ENCODE measurements at regions not wholly inside any gene's neighbourhood (a gene's known extent, or its start where the extent isn't known, plus 50 kb on each side); places are given as distances from the start of the nearest gene placed in this dataset.

- no peak overlapping the region for H3K4me3 ChIP-seq
- H3K27me3 ChIP-seq = no peaks in the 10 kb centered on the region
- no peak for DNase-seq
- H3K9me3 ChIP-seq = no peaks in the 10 kb centered on the region
- H3K36me3 ChIP-seq = peaks cover 28% of the 10 kb centered on the region
Measured at GRCh38 chr15:62717496-62717895, 325.1 kb upstream of the TPM1 start.

GRCh38 chr15:62719316-62719715 lies 323.2 kb upstream of the TPM1 start:
- Histone ChIP-seq H3K27me3 (no peaks in the 10 kb centered on the region), H3K9me3 (no peaks in the 10 kb centered on the region), H3K4me3 (no peak overlapping the region), H3K36me3 (peaks cover 24% of the 10 kb centered on the region)
- DNase-seq = peak; percentile 56

DNA sequence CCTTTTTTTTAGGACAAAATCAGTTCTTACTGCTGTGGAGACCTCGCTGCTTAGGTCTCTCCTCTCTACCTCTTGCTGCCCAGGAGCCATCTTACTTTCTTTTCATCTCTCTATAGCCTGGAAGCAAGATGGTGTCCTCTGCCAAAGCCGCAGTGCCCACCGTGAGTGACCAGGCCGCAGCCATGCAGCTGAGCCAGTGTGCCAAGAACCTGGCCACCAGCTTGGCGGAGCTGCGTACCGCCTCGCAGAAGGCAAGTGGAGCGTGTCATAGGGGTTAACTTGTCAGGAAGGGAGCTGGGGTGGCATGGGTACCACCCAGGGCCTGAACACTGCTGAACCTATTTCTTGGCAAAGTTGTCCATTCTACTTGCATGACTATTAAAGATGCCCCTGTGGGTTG lies 320.3 kb upstream of the TPM1 start:
- no peak overlapping the region for H3K4me3 ChIP-seq
- H3K9me3 ChIP-seq = no peaks in the 10 kb centered on the region
- H3K36me3 ChIP-seq = peaks cover 19% of the 10 kb centered on the region
- DNase-seq = no peak
- H3K27me3 ChIP-seq = no peaks in the 10 kb centered on the region

- H3K4me3 ChIP-seq = no peak overlapping the region
- H3K9me3 ChIP-seq = peaks cover 9% of the 10 kb centered on the region
- H3K27me3 ChIP-seq = no peaks in the 10 kb centered on the region
- H3K36me3 ChIP-seq = peaks cover 3% of the 10 kb centered on the region; the same call in 1 of the 2 replicates
- DNase-seq = no peak
Measured at GRCh38 chr15:62726461-62726860, 316.1 kb upstream of the TPM1 start.

DNA sequence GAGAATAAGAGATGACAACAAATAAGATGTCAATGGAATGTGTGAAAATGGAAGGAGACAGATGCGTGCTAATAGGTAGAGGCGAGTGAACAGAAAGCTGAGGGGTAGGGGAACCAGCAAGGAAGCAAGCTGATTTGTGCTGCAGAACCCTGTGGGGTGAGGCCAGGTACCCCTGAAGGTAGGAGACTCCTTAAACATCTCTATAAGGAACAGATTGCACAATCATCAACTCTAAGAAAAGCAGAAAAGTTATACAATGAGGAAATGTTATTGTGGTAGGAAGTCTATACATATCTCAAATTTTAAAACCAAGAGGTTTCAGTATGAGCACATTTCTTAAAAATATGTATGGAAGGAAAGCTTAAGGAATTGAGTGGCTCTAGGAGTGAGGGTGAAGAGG lies 315.0 kb upstream of the TPM1 start:
- Histone ChIP-seq H3K36me3 (peaks cover 9% of the 10 kb centered on the region; the same call in 1 of the 2 replicates), H3K4me3 (no peak overlapping the region), H3K27me3 (no peaks in the 10 kb centered on the region), H3K9me3 (peaks cover 9% of the 10 kb centered on the region)
- no peak for DNase-seq

- DNase-seq = no peak
- Histone ChIP-seq H3K27me3 (no peaks in the 10 kb centered on the region), H3K4me3 (no peak overlapping the region), H3K36me3 (peaks cover 15% of the 10 kb centered on the region), H3K9me3 (peaks cover 9% of the 10 kb centered on the region)
Measured at GRCh38 chr15:62730825-62731224, 311.7 kb upstream of the TPM1 start.

DNA sequence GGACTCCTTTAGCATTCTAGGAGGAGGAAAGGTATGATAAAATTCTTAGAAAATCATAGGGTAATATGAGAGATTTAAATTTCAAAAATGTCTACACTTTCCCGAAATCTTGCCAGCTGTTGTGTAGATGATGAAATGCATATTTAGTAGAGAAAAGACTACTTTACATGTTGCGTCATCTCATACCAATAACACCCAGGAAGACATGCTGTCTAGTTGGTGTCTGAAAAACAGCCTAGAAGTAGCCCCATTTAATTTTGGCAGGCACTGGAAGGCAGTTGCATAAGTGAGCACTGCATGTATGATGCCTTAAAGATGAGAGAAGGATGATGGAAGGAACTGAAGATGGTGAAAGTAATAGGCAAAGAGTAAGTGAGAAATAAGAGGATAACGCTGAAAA lies 310.5 kb upstream of the TPM1 start:
- H3K27me3 ChIP-seq = no peaks in the 10 kb centered on the region
- H3K9me3 ChIP-seq = peaks cover 9% of the 10 kb centered on the region
- no peak overlapping the region for H3K4me3 ChIP-seq
- peaks cover 15% of the 10 kb centered on the region for H3K36me3 ChIP-seq
- no peak for DNase-seq

DNA sequence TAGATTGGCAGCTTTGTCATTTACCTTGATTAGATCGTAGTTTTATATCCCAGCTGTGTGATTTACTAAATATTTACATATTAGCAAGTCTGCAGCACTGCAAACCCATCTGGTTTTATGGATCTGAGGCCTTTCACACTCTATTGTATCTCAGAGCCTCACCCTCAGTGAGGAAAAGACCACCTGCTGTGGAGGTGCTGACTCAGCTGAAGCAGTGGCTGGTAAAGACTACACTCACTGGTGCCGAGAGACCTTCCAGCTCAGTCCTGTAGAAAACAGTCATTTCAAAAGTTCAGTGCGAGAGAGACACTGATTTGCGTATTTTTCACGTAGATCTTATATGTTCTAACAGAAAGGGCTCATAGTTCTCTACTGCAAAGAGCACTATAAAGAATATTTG lies 307.8 kb upstream of the TPM1 start:
- H3K36me3 ChIP-seq = peaks cover 19% of the 10 kb centered on the region
- H3K27me3 ChIP-seq = no peaks in the 10 kb centered on the region
- peaks cover 9% of the 10 kb centered on the region for H3K9me3 ChIP-seq
- no peak overlapping the region for H3K4me3 ChIP-seq
- no peak for DNase-seq

GRCh38 chr15:62736756-62737155 lies 305.8 kb upstream of the TPM1 start:
- Histone ChIP-seq H3K4me3 (no peak overlapping the region), H3K27me3 (no peaks in the 10 kb centered on the region), H3K9me3 (no peaks in the 10 kb centered on the region), H3K36me3 (peaks cover 15% of the 10 kb centered on the region)
- no peak for DNase-seq

DNA sequence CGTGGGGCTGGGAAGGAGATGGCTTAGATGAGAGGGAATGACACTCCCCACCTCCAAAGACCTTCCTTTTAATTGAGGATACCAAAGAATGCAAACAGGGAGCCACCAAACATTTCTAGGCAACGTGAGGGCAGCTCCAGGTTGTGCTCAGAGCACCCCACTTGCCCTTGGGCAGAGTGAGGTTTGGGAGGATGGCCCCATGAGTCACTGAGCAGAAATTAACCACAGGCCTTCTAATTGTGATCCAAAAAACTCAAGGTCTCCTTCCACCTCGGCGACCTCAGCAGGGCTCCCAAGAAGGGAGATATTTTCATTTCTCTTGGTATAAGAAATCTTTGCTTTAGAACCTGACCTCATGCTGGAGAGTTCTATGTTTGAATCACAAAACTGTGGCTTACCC lies 305.0 kb upstream of the TPM1 start:
- no peaks in the 10 kb centered on the region for H3K27me3 ChIP-seq
- no peak overlapping the region for H3K4me3 ChIP-seq
- no peaks in the 10 kb centered on the region for H3K9me3 ChIP-seq
- DNase-seq = no peak
- peaks cover 9% of the 10 kb centered on the region for H3K36me3 ChIP-seq

DNA sequence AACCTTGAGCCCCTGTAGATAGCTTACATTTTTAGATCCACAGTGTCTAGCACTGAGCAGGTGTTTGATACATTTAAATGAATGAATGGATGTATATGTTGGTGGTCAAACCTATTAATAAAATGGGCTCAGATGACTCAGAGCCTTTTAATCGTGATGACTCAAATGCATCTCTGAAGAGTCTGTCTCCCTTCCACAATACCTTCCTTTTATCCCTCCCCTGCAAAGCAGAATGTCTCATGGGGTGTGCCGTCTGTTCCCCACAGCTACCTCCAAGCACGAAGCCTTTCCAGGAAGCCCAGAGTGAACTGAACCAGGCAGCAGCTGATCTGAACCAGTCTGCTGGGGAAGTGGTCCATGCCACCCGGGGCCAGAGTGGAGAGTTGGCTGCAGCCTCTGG lies 303.5 kb upstream of the TPM1 start:
- no peak for DNase-seq
- Histone ChIP-seq H3K36me3 (peaks cover 9% of the 10 kb centered on the region), H3K9me3 (no peaks in the 10 kb centered on the region), H3K27me3 (no peaks in the 10 kb centered on the region), H3K4me3 (no peak overlapping the region)

DNA sequence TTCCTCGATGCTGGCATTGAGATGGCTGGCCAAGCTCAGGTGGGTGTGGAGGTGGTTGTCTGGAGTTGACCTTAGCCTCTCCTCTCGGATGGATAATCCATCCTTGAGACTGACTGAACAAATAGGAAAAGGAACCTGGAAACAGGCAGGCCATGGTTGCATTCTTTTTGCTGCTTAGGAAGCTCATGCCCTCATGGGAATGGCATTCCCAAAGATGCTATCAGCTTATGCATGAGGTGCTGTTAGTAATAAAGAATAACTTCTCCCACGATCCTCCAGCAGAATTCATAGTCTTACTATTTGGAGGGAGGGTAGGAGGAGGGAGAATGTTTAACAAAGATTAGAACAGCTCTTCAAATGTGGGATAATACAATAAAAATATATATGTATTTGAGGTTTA lies 303.0 kb upstream of the TPM1 start:
- Histone ChIP-seq H3K9me3 (no peaks in the 10 kb centered on the region), H3K36me3 (peaks cover 9% of the 10 kb centered on the region), H3K27me3 (no peaks in the 10 kb centered on the region), H3K4me3 (no peak overlapping the region)
- DNase-seq = no peak

- no peak overlapping the region for H3K4me3 ChIP-seq
- H3K36me3 ChIP-seq = peaks cover 6% of the 10 kb centered on the region
- DNase-seq = no peak
- H3K9me3 ChIP-seq = no peaks in the 10 kb centered on the region
- no peaks in the 10 kb centered on the region for H3K27me3 ChIP-seq
Measured at GRCh38 chr15:62740141-62741004, 302.2 kb upstream of the TPM1 start.

- H3K27me3 ChIP-seq = no peaks in the 10 kb centered on the region
Measured at GRCh38 chr15:62741106-62741505, 301.4 kb upstream of the TPM1 start.

GRCh38 chr15:62742409-62743171 lies 300.0 kb upstream of the TPM1 start:
- H3K27me3 ChIP-seq = no peaks in the 10 kb centered on the region
- no peak overlapping the region for H3K4me3 ChIP-seq
- peak; percentile 97 for DNase-seq
- no peaks in the 10 kb centered on the region for H3K9me3 ChIP-seq
- H3K36me3 ChIP-seq = peaks cover 3% of the 10 kb centered on the region

More at GRCh38 chr15:62741106-62741505, 301.4 kb upstream of the TPM1 start:
- no peak overlapping the region for H3K4me3 ChIP-seq
- DNase-seq = no peak
- peaks cover 3% of the 10 kb centered on the region for H3K36me3 ChIP-seq
- H3K9me3 ChIP-seq = no peaks in the 10 kb centered on the region

DNA sequence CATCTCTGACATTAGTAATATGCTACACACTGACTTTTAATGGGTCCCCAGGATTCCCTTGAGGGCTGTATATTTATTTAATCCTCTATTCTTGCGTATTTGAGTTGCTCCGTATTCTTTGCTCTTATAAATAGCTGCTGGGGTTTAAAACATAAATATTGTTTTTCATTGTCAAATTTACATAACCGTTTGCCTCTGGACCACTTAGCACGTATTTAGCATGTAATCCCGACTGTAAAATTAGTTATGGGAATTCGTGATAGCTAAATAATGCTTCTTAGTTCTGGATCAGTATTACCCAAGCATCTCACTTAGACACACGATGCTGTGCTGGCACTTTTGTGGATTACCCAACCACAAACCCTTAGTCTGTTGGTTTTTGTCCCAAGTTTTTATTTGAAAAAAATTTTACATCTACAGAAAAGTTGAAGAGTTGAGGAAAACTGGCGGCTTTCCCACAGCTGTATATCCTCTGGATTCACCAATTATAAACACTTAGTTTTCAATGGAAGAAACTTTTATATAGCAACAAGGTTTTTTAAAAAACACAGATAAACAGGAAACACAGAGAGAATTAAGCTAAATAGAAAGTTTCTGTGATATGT lies 296.8 kb upstream of the TPM1 start:
- Histone ChIP-seq H3K36me3 (peaks cover 6% of the 10 kb centered on the region), H3K4me3 (no peak overlapping the region)
- no peak for DNase-seq

GRCh38 chr15:62748196-62748595 lies 294.4 kb upstream of the TPM1 start:
- Histone ChIP-seq H3K36me3 (peaks cover 6% of the 10 kb centered on the region), H3K4me3 (no peak overlapping the region), H3K9me3 (no peaks in the 10 kb centered on the region), H3K27me3 (no peaks in the 10 kb centered on the region)
- no peak for DNase-seq

More for the DNA sequence above, 296.8 kb upstream of the TPM1 start:
- Histone ChIP-seq H3K9me3 (no peaks in the 10 kb centered on the region), H3K27me3 (no peaks in the 10 kb centered on the region)
